GM18861 (cell line): ENCODE measurements at regions not wholly inside any gene's neighbourhood (a gene's known extent, or its start where the extent isn't known, plus 50 kb on each side); places are given as distances from the start of the nearest gene placed in this dataset.

Source experiments
- ATAC-seq: cut with Tn5 transposase; IDR thresholded peaks from one replicate; pipeline ENCODE4 v1.9.1; 2021; ENCODE audit not compliant: unreplicated experiment

DNA sequence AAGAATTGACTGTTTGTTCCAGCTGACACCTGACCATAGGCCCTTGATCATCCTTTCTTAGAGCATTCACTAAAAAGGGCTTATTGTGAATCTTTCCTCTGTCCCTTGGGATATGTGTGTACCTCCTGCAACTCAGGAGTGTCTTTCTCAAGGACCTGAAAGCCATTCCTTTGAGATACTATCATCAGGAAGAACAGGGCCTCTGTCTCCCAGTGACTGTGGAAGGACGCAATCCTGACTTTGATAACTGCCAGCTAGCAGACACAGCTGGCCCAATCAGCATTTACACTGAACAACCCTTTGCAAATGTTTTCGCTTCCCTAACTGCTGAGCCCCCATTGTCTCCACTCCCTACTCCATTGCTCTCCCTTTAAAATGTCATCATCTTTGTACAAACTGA, 144.4 kb downstream of the RMI1 start:
- ATAC-seq: no peak

GRCh38 chr9:84129529-84129928, 148.9 kb downstream of the RMI1 start:
- no peak for ATAC-seq

DNA sequence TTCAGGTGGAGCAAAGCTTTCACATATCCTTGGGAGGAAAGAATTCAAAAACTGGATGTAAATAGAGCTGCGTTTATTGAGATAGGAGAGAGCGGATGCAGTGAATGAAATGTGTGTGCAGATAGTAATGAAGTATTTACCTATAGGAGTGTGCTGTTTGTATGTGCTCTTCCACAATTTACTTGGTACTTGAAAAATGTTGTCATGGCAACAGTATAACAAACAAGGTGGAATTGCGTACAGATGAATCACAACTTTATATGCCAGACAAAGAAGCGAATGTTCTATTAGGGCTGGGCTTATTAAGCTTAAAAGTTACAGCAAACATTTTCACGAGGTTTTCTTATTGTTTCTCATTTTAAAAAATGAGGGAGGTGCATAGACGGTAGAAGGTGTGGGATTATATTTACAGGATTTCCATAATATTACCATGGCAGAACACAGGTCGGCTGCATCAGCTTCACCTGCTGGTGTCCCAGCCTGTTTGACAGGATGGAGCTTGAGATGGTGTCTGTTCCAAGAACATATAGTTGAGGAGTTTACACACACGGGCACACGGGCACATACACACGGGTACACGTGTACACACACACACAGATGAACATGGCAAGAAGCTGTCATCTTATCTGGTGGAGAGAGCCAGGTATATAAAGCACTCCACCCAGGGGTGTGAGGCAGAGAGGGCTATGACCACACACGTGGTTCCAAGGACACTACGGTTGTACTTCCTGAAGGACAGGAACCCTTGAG, 155.7 kb downstream of the RMI1 start:
- ATAC-seq: no peak

DNA sequence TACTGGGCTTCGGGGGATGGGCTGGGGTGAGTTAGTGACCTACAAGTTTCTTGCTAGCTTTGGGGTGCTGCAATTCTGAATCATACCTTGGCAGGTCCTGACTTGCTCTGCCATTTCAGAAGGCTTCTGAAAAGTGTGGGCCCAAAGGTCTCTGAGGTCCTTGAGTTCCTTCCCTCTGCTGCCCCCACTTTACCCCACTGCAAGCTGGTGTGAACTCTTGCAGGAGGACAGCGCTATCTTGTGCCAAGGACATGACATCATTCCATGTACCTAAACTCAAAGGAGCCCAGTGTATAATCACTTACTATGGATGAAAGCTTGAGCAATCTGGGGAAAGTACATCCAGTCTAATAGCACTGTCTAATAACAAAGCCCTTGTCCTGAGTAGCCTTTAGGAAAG, 157.4 kb downstream of the RMI1 start:
- ATAC-seq: no peak

DNA sequence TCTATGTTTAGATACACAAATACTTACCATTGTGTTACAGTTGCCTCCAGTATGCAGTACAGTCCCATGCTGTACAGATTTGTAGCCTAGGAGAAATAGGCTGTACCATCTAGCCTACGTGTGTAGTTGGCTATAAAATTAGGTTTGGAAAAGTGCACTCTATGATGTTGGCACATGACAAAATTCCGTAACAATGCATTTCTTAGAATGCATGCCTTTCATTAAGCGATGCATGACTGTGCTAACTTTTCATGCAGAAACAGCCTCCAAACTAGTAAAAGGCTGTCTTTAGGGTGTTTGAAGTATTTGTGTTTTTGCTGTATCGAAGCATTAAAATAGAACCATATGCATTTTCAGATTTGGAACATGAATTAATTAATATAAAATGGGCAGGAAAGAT, 157.9 kb downstream of the RMI1 start:
- no peak for ATAC-seq

- no peak for ATAC-seq
Observed at GRCh38 chr9:84139296-84140070, 158.9 kb downstream of the RMI1 start.

DNA sequence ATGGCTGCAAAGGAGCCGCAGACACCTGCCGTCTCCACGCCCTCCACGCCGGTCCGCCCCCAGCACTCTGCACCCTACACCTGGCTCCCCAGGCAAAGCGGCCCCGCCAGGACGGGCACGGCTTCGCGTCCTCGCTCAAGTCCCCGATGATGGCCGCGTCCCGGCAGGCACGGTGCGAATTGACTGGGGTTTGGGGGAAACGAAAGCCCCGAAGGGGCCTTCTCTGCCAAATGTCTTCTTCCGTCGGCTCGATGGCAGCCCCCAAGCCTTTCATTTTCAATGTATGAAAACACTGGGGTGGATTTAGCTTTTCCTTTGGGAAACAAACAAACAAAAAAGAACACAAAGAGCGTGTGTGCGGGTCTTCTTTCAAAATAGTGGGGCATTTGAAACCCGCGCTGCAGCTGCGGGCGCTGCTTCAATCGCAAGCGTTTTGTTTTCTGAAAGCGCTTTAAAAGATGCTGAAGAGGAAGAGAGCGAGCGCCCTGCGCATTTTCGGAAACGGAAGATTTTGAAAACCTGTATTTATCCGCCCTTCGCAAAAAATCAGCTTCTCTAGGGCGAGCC, 160.0 kb downstream of the RMI1 start:
- no peak for ATAC-seq

DNA sequence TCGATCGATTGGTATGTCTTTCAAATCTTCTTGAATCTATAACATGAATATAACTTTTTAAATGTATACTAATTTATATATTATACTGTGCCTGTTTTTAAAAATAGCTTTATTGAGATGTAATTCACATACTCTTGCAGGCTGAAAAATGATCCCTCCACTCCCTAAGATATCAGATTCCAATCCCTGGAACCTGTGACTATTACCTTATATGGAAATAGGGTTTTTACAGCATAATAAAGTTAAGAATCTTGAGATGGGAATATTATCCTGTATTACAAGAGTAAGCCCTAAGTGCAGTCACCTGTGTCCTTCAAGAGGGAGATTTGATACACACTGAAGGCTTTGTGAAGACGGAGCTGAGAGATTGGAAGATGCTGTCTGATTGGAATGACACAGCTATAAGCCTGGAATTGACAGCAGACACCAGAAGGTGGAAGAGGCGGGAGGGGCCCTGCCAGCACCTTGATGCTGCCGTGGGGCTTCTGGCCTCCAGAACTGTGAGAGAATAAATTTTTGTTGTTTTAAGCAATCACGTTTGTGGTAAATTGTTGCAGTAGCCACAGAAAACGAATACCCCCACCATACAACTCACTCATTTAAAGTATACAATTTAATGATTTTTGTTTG, 161.3 kb downstream of the RMI1 start:
- ATAC-seq: no peak

DNA sequence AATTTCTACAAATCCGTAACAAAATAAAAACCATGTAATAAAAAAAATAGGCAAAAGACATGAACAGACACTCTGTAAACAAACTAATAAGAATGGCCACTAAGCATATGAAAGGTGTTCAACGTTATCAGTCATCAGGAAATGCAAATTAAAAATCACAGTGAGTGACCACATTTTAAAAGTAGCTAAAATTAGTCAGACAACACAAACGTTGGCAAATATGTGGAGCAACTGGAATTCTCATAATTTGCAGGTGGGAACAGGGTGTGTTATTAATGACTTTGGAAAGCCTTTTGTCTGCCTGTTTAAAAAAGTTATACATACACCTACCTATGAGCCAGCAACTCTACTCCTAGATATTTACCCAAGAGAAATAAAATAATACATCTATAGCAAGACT, 164.4 kb downstream of the RMI1 start:
- ATAC-seq: no peak

DNA sequence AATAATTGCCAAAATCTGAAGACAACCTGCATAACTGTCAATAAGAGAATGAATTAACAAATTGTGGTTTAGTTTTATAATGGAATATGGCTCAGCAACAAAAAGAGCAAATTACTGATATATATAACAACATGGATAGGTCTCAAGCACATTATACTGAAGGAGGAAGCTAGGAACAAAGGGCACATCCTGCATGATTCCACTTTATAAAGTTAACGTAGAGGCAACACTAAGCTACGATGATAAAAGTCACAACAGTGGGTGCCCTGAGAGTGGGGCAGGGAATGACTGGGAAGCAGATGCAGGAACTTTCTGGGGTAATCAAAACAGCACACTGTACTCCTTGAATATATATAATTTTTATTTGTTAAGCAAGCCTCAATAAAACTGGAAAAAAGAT, 165.2 kb downstream of the RMI1 start:
- no peak for ATAC-seq

- no peak for ATAC-seq
Observed at GRCh38 chr9:84146893-84147710, 166.5 kb downstream of the RMI1 start.

DNA sequence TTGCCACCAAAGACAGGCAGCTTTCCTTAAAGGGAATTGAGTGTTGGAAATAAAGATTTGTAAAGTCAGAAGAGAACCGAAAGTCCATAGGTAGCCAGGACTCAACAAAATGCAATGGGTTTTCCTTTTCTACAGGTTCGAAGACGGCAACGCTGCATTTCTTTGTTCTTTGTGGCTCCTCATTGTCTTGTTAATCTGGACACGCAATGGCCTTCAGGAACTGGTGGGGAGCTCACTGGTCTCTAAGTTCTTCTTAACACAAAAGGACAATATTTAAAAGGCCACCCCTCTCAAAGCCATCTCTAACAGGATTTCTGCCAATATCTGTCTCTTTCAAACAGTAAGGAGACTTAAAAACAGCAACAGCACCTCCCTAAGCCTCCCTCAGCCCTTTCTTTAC, 170.6 kb downstream of the RMI1 start:
- ATAC-seq: no peak

DNA sequence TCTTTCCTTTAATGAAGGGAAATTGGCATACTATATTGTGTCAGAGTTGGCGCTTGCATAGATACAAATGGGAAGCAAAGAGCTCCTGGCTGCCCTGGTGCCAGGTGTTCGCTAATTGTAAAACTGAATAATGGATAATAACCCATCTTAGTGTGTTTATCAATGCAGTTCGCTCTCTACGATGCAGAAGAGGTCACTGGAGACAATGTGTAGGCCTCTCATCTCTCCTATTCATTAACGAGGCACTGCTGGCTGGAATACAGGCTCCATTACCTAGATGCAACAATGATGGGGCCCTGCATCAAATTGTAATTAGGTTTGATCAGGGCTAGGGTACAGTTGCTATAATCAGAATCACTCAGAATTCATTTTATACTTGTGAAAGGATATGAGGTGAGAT, 171.0 kb downstream of the RMI1 start:
- no peak for ATAC-seq

- ATAC-seq: no peak
Observed at GRCh38 chr9:84152204-84152603, 171.6 kb downstream of the RMI1 start.

- no peak for ATAC-seq
Observed at GRCh38 chr9:84153885-84154284, 173.3 kb downstream of the RMI1 start.

- no peak for ATAC-seq
Observed at GRCh38 chr9:84154320-84154719, 173.7 kb downstream of the RMI1 start.

DNA sequence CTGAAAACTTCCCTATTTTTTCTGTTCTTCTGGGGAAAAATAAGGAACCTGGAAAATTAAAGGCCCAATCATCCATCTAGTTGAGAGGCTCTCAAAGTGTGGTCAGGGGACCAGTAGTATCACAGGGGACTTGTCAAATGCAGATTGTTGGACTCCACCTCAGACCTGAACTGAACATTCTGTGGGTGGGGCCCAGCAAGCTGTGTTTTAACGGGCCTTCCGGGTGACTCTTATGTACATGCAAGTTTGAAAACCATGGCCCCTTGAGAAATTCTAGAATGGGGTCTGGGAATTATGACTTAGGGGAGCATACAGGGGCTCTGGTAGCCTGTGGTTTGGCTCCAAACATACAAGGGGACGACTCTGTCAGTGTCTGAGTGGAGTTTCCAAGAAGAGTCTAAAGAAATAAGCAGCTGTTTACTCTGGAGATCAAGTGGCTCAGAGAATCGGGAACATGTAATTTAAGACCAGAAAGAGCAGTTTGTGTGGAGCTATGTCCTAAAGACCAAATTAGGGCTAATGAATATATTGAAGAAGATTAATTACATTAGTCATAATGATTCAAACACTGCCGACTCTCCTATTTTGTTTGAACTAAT, 177.4 kb downstream of the SLC28A3 start:
- ATAC-seq: no peak

DNA sequence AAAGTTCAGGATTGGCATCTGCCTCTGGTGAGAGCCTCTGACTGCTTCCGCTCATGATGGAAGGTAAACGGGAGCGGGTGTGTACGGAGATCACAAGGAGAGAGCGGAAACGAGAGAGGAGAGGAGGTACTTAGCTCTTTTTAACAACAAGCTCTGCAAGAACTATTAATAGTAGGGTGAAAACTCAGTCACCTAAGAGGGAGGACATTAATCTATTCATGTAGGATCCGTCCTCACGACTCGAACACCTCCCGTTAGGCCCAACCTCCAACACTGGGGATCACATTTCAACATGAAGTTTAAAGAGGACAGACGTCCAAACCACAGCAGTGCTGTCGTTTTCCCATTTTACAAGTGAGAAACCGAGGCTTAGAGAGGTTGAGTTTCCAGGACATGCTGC, 173.7 kb downstream of the SLC28A3 start:
- no peak for ATAC-seq

GRCh38 chr9:84169240-84169639, 171.3 kb downstream of the SLC28A3 start:
- no peak for ATAC-seq

DNA sequence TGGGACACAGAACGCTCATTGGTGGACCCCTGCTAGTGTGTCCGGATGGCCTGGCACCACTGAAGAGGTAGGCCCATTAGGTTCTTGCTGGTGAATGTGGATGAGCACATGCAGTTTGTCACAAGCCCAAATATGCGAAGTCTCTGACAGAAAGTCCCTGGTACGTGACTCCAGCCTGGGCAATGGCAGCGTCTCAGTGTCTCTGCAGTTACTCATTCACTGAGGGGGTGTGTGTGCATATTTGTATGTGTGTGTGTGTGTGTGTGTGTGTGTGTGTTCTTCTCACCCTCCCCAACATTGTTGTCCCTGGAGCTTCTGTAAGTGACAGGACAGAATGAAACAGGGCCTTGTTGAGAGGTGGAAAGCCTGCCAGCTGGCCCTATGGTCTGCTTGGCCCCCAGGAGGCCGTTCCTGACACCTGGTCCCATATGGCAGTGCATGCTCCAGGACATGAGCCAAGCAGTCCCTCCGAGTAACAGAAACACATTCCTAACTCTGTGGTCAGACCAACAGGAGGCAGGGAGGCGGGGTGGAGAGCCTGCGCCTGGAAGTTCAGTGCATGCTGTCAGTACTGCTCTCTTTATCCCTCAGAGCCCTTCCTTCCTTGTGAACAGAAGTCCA, 169.9 kb downstream of the SLC28A3 start:
- no peak for ATAC-seq
